ENCODE measurements at regions not wholly inside any gene's neighbourhood (a gene's known extent, or its start where the extent isn't known, plus 50 kb on each side); places are given as distances from the start of the nearest gene placed in this dataset.

DNA sequence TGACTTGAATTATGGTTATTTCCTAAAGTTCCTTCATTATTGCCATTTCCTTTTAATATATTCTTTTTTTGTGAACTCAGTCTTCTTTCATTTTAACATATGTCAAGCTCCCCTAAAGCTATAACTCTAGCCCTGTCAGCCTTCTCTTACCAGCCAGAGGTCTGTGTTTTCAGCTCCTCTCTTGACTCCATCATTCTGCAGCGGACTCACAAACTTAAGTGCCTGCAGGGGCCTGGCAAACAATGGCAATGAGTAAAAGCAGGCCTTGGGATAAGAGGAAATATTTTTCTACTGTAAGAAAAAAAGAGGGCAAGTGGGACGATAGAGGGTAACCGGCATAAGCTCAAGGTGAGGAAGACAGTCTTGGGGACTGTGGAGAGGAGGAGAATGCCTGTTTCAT lies 424.5 kb upstream of the RGS6 start (continued):
- TF ChIP-seq E2F1 (CRISPR knock-in tag; IDR thresholded peaks at IDR 0.05) = no peak
- TF ChIP-seq, protein P1, sequence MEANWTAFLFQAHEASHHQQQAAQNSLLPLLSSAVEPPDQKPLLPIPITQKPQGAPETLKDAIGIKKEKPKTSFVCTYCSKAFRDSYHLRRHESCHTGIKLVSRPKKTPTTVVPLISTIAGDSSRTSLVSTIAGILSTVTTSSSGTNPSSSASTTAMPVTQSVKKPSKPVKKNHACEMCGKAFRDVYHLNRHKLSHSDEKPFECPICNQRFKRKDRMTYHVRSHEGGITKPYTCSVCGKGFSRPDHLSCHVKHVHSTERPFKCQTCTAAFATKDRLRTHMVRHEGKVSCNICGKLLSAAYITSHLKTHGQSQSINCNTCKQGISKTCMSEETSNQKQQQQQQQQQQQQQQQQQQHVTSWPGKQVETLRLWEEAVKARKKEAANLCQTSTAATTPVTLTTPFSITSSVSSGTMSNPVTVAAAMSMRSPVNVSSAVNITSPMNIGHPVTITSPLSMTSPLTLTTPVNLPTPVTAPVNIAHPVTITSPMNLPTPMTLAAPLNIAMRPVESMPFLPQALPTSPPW (CRISPR knock-in tag; IDR thresholded peaks at IDR 0.05) = no peak
- TF ChIP-seq MAFK (IDR thresholded peaks at IDR 0.05; ENCODE audit: low read length) = no peak
- TF ChIP-seq RBM17 (IDR thresholded peaks at IDR 0.05; ENCODE audit: borderline replicate concordance, low read depth, low read length) = no peak
- TF ChIP-seq HLTF (IDR thresholded peaks at IDR 0.05) = no peak
- no peak for TF ChIP-seq ZNF165 (CRISPR knock-in tag; IDR thresholded peaks at IDR 0.05; ENCODE audit: borderline replicate concordance)
- no peak for TF ChIP-seq WHSC1 (IDR thresholded peaks at IDR 0.05; ENCODE audit: low read length)

DNA sequence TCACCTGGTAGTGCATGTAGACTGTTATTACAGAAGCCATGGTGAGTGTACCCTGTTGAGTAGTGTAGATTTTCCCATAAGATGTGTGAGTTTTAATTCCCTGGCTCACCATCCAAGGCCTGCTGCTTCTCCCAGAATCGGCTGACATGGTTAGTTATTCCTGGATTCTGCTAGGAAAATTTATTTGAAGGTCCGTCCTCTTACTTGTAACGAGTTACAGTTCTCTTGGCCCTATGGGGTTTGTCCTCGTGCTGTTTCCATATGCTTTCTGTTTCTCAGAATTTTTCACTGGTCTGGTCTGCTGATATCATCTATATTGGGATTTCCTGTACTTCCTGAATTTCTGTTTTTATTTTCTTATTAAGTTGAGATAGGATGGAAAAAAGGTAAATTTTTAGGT lies 423.3 kb upstream of the RGS6 start:
- H3K9me1 ChIP-seq (ENCODE audit: control insufficient read depth, insufficient read depth, low read length) = no peaks in the 10 kb centered on the region
- no peaks in the 10 kb centered on the region for H3K27me3 ChIP-seq (ENCODE audit: control insufficient read depth in 2 of 2, insufficient read depth in 2 of 2, low read length in 2 of 2)
- BruUV-seq (replicated peaks) = no TSS peak
- DNase-seq (ENCODE audit: extremely low read depth in 1 of 4, low spot score in 3 of 4) (no peak), ATAC-seq (no peak), FAIRE-seq (no peak)
- H3K4me2 ChIP-seq (ENCODE audit: insufficient read depth, low read length) = no peak overlapping the region
- ChIA-PET CTCF (ENCODE audit: low intra/inter-chr PET ratio) (no interaction called here), POLR2A (no interaction called here)
- H4K20me1 ChIP-seq (replicated peaks; ENCODE audit: control insufficient read depth, insufficient read depth, low read length) = no peaks in the 10 kb centered on the region
- H3K79me2 ChIP-seq (ENCODE audit: control insufficient read depth, insufficient read depth, low read length) = no peaks in the 10 kb centered on the region
- 63% methylated on average over 4 of the region's 4 CpGs for WGBS (ENCODE audit: insufficient coverage, low coverage, missing lambda C conversion rate)
- H3K36me3 ChIP-seq (ENCODE audit: control insufficient read depth, insufficient read depth, low read length) = no peaks in the 10 kb centered on the region
- no peaks in the 10 kb centered on the region for H3K9me3 ChIP-seq (replicated peaks; ENCODE audit: control insufficient read depth, insufficient read depth, low read depth, low read length)
- in situ Hi-C loops (cut with MboI) = no loop called here
- no peak overlapping the region for H2AFZ ChIP-seq (ENCODE audit: low read depth, low read length)
- no peaks in the 10 kb centered on the region; a peak in 1 of 5 replicates for H3K4me1 ChIP-seq (replicated peaks in 1 of 2; ENCODE audit: control insufficient read depth in 2 of 2, insufficient read depth in 2 of 2, low read length in 2 of 2)
- no peak overlapping the region for H3K4me3 ChIP-seq
- no peak overlapping the region for H3K9ac ChIP-seq (ENCODE audit: insufficient read depth in 1 of 2, low read depth in 2 of 2, low read length in 2 of 2)
- no peak overlapping the region for H3K27ac ChIP-seq (ENCODE audit: extremely low read depth, low read depth, low read length)
- intact Hi-C loops (cut with micrococcal nuclease) = no loop called here
- TF ChIP-seq ZBTB40 (IDR thresholded peaks at IDR 0.05) (no peak), ZBTB40 (CRISPR knock-in tag; IDR thresholded peaks at IDR 0.05) (no peak), ZNF253 (CRISPR knock-in tag; conservative IDR thresholded peaks at IDR 0.05) (no peak), MTA3 (IDR thresholded peaks at IDR 0.05; ENCODE audit: borderline replicate concordance) (no peak), HDAC8 (tag; IDR thresholded peaks at IDR 0.05) (no peak)

Measured in K562 (cell line).